Nephron (organoid): ENCODE measurements at regions not wholly inside any gene's neighbourhood (a gene's known extent, or its start where the extent isn't known, plus 50 kb on each side); places are given as distances from the start of the nearest gene placed in this dataset.
"Not testable (repeated sequence)": the region's sequence is repeated elsewhere in the genome, so short reads cannot be mapped to it uniquely, and the experiment has no call there.

Experiments used
- H3K27ac Mint-ChIP-seq, 3 experiments: 2 replicates each; pipeline ENCODE4 v1.8.0; 2020; ENCODE audit warnings: mixed read lengths in 3 of 3, mild to moderate bottlenecking in 2 of 3, moderate library complexity in 1 of 3
- H3K27me3 Mint-ChIP-seq: 2 replicates; pipeline ENCODE4 v1.8.0; 2021; ENCODE audit warnings: low read depth, mild to moderate bottlenecking, moderate library complexity, mixed read lengths
- H3K36me3 Mint-ChIP-seq: 2 replicates; pipeline ENCODE4 v1.8.0; 2020; ENCODE audit warnings: low read depth, mixed read lengths
- H3K4me1 Mint-ChIP-seq: 2 replicates; pipeline ENCODE4 v1.8.0; 2020; ENCODE audit warnings: mixed read lengths
- H3K4me3 Mint-ChIP-seq, 3 experiments: 2 replicates each; pipeline ENCODE4 v1.8.0; 2020; ENCODE audit warnings: mild to moderate bottlenecking in 3 of 3, mixed read lengths in 3 of 3, moderate library complexity in 2 of 3
- H3K9me3 Mint-ChIP-seq: 2 replicates; pipeline ENCODE4 v1.8.0; 2020; ENCODE audit warnings: mixed read lengths
- TF ChIP-seq, protein P1 (sequence below), 3 experiments: fragments of 200-600 bp; sonication (generic); IDR thresholded peaks; one replicate each; pipeline ENCODE4 v1.5.0; 2021; ENCODE audit warnings: antibody characterized with exemption in 3 of 3; ENCODE audit not compliant: unreplicated experiment in 3 of 3

DNA sequence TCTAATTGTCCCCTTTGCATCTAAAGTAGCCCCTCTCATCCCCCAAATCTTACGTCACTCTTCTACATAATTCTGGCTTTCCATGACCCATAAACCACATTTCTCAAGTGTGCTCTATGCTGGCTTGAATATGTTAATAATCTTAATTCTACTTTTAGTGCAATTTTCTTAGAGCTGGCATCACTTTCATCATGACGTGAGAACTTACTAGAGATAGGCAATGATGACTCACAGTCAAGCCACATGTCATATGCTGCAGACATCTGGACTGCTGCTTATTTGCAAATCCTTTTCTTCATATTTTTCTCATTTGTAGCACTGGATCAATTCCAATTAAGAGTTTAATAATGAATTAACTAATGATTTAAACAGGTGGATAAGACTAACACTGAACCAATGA, 260.7 kb upstream of the PRKCQ start:
- Mint-ChIP-seq H3K27ac (no peak overlapping the region), H3K9me3 (peaks cover 21% of the 10 kb centered on the region)

DNA sequence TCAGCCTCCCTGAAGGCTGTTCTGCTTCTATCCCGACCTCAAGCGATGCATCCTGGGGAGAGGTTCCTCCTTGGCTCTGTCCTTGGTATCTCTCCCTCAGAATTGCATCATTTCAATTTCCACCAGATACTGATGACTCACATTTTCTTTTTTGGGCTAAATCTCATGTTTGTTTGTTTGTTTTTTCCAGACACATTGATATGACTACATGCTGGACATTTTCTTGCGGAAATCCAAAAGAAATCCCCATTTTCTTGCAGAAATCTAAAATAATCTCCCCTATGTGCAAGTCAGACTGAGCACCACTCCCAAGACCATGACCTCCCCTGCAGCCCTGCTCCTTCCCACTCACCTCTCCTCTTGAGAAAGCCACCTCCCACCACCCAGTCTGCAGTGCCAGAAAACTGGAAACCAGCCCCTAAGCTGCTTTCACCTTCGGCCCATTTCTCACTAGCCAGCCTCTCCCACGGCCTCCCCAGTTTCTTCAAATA, 260.2 kb upstream of the PRKCQ start:
- no peak overlapping the region for H3K27ac Mint-ChIP-seq
- TF ChIP-seq, protein P1, sequence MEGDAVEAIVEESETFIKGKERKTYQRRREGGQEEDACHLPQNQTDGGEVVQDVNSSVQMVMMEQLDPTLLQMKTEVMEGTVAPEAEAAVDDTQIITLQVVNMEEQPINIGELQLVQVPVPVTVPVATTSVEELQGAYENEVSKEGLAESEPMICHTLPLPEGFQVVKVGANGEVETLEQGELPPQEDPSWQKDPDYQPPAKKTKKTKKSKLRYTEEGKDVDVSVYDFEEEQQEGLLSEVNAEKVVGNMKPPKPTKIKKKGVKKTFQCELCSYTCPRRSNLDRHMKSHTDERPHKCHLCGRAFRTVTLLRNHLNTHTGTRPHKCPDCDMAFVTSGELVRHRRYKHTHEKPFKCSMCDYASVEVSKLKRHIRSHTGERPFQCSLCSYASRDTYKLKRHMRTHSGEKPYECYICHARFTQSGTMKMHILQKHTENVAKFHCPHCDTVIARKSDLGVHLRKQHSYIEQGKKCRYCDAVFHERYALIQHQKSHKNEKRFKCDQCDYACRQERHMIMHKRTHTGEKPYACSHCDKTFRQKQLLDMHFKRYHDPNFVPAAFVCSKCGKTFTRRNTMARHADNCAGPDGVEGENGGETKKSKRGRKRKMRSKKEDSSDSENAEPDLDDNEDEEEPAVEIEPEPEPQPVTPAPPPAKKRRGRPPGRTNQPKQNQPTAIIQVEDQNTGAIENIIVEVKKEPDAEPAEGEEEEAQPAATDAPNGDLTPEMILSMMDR (IDR thresholded peaks at IDR 0.05; ENCODE audit: unreplicated experiment in 3 of 3), result no peak
- peaks cover 11% of the 10 kb centered on the region for H3K27me3 Mint-ChIP-seq
- H3K9me3 Mint-ChIP-seq, result peaks cover 21% of the 10 kb centered on the region
- no peak overlapping the region for H3K4me3 Mint-ChIP-seq
- H3K4me1 Mint-ChIP-seq, result no peaks in the 10 kb centered on the region
- H3K36me3 Mint-ChIP-seq, result peaks cover 9% of the 10 kb centered on the region

More for the DNA sequence above, 260.7 kb upstream of the PRKCQ start:
- peaks cover 9% of the 10 kb centered on the region for H3K36me3 Mint-ChIP-seq
- H3K4me3 Mint-ChIP-seq, result no peak overlapping the region
- no peaks in the 10 kb centered on the region for H3K4me1 Mint-ChIP-seq
- peaks cover 11% of the 10 kb centered on the region for H3K27me3 Mint-ChIP-seq
- TF ChIP-seq, protein P1 (IDR thresholded peaks at IDR 0.05; ENCODE audit: unreplicated experiment in 3 of 3), result no peak

GRCh38 chr10:6838118-6838517, 258.0 kb upstream of the PRKCQ start:
- TF ChIP-seq, protein P1 (IDR thresholded peaks at IDR 0.05; ENCODE audit: unreplicated experiment in 3 of 3), result peak in 2 of 3 experiments; percentile 12 to 15
- Mint-ChIP-seq H3K4me3 (no peak overlapping the region), H3K27me3 (peaks cover 11% of the 10 kb centered on the region), H3K9me3 (peaks cover 9% of the 10 kb centered on the region), H3K36me3 (peaks cover 5% of the 10 kb centered on the region), H3K27ac (no peak overlapping the region), H3K4me1 (peaks cover 9% of the 10 kb centered on the region)

DNA sequence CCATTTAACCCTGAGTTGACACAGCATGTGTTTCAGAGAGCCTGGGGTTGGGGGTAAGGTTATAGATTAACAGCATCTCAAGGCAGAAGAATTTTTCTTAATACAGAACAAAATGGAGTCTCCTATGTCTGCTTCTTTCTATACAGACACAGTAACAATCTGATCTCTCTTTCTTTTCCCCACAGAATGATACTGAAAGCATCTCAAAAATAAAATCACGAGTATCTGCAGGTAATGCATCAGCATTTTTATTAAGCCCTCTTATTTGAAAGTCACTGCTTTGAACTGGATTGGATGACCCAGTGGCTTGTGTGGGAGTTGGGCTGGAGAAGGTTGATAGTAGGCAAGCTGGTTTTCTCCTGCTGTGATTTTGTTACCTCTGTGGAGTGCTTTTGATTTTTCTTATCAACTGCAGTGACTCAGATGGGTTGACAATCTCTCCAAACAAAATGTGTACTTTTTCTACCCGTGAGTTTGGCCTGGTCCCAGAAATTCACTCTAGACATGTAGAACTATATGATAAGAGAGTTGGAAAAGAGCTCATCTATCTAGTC, 253.5 kb upstream of the PRKCQ start:
- Mint-ChIP-seq H3K4me1 (peaks cover 36% of the 10 kb centered on the region), H3K27me3 (peaks cover 4% of the 10 kb centered on the region), H3K9me3 (no peaks in the 10 kb centered on the region), H3K4me3 (no peak overlapping the region), H3K27ac (peak overlapping the region in 1 of 3 experiments; percentile 31), H3K36me3 (no peaks in the 10 kb centered on the region)
- TF ChIP-seq, protein P1 (IDR thresholded peaks at IDR 0.05; ENCODE audit: unreplicated experiment in 3 of 3), result no peak

- H3K4me1 Mint-ChIP-seq, result peaks cover 49% of the 10 kb centered on the region
- H3K27me3 Mint-ChIP-seq, H3K9me3 Mint-ChIP-seq, H3K4me3 Mint-ChIP-seq, H3K27ac Mint-ChIP-seq, H3K36me3 Mint-ChIP-seq: not testable (repeated sequence)
Measured at GRCh38 chr10:6830981-6831380, 250.9 kb upstream of the PRKCQ start.

GRCh38 chr10:6824793-6825192, 244.7 kb upstream of the PRKCQ start:
- not testable (repeated sequence) for H3K36me3 Mint-ChIP-seq, H3K4me3 Mint-ChIP-seq, H3K9me3 Mint-ChIP-seq, H3K27me3 Mint-ChIP-seq
- Mint-ChIP-seq H3K4me1 (peaks cover 32% of the 10 kb centered on the region), H3K27ac (peak overlapping the region in 2 of 3 experiments; percentile 5 to 77)

DNA sequence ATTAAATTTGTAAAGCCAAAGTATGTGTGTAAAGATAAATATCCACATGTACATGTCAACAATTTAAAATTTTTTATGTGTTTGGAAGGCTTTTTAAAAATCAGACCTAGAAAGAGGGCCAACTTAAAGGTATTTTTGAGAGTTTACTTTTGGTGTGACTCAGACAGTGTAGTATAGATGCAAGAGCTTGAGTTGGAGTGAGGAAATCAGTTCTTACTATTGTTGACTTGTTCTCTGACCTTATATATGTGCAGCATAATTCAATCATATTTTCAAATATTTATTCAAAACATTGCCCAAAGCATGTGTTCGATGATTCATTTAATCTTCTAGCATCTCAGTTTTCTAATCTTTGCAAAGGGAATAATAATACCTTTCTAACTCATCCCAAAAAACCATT, 243.7 kb upstream of the PRKCQ start:
- Mint-ChIP-seq H3K27me3 (peaks cover 4% of the 10 kb centered on the region), H3K4me3 (no peak overlapping the region), H3K4me1 (peaks cover 21% of the 10 kb centered on the region), H3K9me3 (no peaks in the 10 kb centered on the region), H3K36me3 (no peaks in the 10 kb centered on the region), H3K27ac (no peak overlapping the region)
- TF ChIP-seq, protein P1 (IDR thresholded peaks at IDR 0.05; ENCODE audit: unreplicated experiment in 3 of 3), result no peak
